GM11168 (cell line): ENCODE measurements at regions not wholly inside any gene's neighbourhood (a gene's known extent, or its start where the extent isn't known, plus 50 kb on each side); places are given as distances from the start of the nearest gene placed in this dataset.

Experiments used
- in situ Hi-C: fragments of 300-500 bp; cut with MboI; formaldehyde crosslinking; loops from one replicate; pipeline ENCODE4 v1.12.0; 2022; ENCODE audit warnings: low sequenced_read_pairs; ENCODE audit not compliant: unreplicated experiment

DNA sequence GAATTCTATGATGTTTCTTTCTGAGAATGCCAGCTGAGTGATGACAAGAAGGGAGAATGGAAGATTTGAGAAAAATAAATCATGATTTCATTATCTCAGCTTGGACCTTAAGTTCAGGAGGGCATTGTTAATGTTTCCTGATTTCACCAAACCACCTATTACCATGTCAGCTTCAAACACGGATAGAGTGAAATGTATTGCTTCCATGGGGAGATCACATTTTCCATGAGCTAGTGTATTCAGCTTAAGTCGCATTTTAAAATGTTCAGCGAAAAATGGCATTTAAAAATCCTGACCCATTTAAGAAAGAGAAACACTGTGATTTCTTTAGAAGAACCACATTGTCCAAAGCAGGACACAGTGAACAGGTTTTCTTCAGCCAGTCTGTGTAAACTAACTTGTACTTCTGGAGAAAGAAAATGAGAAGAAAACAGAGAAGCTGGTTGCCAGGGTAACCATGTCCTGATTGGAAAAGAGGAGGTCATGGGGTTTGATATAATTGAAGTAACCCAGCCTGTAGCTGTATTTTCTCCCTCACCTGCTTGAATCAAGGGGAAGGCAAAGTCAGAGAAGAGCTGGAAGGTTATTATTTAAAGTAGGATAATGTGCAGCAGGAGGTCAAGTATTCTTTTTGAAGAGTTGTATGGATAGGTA lies 684.1 kb upstream of the NRSN1 start:
- in situ Hi-C loops, result no loop called here

DNA sequence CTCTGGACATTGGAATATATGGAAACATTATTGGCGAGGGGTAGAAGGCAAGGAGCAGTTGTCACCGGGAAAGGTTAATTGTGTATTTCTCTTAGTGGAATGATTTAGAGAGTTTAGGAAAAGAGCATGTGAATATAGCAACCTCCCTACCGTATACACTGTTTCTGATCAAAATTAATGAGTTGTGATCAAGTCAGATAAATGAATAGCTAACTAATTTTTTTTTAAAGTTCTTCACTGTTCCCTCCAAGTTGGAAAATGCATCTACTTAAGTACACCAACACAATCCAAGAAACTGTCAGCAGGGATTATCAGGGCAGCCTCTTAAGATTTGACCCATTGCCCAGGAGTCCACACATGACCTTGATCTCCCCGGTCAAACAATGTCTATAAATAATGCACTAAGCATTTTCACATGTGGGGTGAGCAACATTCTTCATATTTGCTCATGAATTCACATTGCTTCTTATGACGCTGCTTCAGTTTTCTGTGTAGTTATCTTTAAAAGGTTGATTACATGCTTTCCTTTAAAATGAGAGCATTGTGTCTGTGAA lies 680.8 kb upstream of the NRSN1 start:
- in situ Hi-C loops, result no loop called here

DNA sequence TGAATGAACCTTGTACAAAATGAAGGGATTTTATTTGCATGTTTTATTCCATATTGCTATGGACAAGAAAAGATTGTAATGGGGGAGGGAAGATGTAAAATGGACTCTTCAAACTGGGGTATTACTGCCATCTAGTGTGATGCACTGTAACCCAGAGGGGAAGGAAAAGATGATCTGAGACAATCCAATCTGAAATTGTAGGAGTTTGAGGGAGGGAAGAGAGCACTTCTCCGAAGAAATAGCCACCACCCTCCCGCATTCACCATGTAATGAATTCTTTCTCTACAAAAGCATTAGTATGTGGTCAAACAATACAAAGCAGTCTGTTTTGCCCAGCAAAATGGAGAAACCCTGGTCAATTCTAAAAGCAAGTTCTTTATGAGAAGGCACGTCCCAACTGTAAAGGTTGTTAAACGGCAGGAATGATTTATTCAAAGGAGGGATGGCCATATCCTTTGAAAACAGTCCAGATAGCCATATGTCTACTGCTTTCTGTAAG lies 679.5 kb upstream of the NRSN1 start:
- in situ Hi-C loops, result no loop called here

DNA sequence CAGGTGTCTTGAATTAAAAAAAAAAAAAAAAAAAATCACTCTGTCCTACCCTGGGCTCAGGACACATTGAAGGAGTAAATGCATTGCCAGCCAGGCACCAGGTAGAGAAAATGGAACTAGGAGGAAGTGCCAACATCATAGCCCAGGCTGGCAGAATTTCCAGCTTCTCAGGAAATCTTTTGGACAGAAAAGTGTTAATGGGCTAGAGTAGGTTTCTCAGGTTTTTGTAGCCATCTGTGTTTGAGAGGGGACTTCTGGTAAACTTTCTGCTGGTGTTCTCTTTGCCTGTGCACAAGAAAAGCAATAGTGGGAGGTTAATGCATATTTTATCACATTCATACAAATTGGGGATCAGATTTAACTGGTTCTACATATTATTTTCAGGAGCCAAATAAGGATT lies 678.3 kb upstream of the NRSN1 start:
- in situ Hi-C loops, result no loop called here

DNA sequence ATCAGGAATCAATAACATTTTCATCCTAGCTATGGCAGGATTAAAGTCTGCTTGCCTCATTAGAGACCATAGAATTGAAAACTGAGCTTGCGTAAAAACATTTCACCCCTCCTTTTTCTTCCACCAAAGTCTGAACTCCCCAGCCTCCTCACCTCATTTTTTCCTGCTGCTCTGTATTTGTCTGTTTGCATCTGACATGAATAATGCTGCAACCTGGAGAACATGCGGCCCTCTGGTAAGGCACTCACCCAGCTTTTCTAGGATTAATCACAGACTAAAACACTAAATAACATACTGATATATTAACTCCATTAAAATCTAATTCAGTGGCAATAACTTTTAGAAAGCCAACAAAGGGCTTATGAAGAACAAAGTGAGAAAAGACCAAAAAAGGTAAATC lies 677.7 kb upstream of the NRSN1 start:
- in situ Hi-C loops, result no loop called here

DNA sequence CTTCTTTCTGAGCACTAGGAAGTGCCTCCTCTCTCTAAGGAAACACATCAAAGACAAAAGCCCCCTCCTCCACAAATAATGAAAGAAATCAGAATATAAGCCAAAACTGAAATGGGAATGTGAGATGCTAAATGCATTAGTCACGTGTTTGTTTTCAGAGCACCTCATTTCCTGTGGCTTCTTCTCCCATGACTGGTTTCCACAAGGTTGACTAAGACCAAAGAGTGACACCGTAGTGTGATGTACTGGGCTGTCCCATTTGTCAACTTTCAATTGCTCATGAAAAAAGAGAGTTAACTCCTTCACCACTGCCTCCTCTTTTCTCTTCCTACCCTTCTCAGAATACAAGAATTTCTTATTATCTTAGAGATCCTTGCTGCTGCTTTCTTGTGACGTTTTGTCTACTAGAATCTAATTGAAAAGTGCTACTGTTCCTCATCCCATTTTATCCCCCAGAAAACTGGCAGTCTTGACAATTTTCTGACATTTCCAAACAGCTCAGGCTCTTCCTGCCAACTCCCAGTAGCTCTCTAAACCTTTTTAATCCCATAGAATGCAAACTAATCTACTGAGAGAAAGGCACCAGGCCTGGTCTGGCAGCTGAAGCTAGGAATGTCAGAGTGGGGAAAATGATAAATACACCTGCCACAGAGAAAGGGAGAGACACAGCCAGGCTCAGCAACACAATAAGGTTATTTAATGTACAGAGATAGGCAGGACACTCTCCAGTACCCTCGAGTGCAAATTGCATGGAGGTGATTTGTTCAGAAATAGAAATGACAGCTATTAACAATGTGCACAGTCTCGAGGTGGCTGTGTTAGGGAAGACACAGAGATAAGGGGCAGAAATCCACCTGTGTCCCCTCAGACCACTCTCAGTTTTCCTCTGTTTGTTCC lies 671.7 kb upstream of the NRSN1 start:
- in situ Hi-C loops, result no loop called here

DNA sequence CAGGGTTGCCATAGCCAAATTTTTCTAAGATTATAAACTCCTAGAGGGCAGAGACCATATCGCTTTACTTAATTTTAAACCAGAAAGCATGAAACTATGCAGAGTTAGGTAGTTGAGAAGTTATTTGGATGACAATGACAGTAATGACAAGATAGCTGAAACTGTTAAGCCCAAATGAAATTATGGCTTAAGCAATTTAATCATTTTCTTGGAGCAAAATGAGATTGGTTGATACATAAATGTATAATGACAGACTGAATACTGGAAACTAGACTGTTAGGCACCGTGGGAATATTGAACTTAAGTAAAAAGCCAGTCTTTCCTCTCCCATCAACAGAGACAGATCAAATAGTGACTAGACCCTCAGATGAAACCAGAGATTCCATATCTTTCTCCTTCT lies 670.3 kb upstream of the NRSN1 start:
- in situ Hi-C loops, result no loop called here

DNA sequence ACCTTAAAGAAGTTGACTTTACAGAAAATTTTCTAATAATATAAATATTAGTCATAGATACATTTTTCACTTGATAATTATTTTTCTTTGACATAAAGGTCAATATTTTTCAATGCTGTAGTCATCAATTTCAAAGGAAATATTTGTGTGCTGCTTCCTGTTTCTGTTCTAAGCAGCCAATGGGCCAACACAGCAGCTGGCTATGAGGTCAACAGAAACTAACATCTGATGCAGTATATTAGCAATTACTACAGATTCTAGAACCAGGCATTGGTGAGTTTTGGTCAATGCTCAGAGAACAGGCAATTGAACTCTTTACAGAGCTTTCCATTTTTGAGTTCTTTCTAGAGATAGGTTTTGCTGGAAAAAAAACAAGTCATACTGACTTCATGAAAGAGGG lies 669.6 kb upstream of the NRSN1 start:
- in situ Hi-C loops, result no loop called here

DNA sequence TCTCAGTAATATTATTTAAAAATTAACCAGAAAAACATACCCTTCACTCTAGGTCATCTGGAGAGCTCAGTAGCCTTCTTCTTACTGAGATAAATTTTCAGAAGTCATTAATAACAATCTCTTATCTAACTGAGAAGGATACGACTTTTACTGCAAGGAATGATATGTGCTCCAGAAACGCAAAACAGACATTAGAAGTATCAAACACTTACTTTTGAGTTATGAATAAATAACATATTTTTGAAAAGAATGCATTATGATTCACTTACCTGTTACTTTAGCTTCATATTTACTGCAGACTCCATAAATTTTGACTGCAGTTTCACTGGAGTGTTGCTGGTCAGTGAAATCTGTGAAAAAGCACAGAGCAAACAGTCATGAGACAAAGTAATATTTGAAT lies 668.7 kb upstream of the NRSN1 start:
- in situ Hi-C loops, result no loop called here

DNA sequence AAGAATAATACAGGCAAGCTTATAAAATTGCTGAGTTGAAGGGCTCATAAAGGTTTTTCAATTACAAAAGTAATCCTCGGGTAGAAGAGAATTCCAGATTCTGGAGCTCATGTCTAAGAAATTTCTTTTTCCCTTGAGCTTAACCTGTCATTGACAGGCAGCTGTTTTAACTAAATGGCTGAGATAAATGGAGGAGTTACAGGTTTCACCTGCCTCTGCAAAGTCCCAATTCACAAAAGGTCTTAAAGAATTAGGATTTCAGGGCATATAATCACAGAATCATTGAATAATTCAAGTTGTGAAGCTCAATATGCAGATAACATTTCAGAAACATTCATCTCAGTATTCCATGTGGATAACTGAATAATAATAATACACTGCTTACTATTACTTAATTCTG lies 660.1 kb upstream of the NRSN1 start:
- in situ Hi-C loops, result no loop called here

DNA sequence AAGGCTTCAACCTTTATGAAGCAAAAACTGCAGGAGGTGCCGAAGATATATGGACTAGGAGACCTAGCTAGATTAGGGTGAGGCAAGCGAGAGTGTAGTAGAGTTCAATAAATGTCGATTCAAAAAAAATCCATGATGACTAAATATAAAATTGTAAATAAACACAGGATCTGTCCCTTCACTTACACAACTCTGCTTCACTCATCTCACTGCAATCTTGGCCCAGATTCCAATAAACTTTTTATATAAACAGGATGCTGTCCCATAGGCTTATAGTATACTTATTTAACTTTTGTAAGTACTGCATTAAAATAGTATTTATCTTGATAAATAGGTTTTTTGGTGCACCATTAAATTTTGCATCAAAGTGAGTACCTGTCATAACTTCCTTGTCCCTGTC lies 648.4 kb upstream of the NRSN1 start:
- in situ Hi-C loops, result no loop called here

DNA sequence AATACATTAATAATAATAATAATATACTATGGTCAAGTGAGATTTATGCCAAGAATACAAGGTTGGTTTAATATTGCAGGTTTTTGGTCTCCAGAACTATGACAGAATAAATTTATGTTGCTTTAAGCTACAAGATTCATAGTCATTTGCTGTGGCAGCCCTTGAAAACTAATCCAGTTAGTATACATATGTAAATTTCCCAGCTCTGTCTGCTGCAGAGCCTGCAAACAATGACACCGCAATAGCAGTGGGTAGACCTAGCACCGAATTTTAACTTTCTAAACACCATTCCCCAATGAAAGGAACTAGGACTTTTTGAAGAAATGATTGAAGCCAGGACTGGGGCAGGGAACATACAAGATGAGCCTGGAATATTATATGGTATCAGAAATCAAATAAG lies 647.7 kb upstream of the NRSN1 start:
- in situ Hi-C loops, result no loop called here

DNA sequence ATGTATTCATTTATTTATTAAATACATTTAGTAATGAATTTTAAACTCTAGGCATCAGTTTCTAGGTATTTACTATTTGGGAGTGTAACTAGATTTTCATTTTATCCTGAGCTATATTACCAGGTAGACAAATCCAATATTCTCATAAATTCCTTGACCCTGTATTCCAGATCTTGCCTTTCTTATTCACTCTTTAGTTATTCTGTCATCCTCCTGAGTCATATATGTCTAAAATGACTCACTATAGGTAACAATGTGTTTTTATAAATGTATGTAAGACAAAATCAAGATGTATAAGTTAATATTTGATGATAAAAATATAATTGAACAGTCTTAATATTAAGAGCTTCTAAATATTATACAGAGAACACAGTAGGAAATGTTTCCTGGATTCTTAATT lies 642.1 kb upstream of the NRSN1 start:
- in situ Hi-C loops, result no loop called here

DNA sequence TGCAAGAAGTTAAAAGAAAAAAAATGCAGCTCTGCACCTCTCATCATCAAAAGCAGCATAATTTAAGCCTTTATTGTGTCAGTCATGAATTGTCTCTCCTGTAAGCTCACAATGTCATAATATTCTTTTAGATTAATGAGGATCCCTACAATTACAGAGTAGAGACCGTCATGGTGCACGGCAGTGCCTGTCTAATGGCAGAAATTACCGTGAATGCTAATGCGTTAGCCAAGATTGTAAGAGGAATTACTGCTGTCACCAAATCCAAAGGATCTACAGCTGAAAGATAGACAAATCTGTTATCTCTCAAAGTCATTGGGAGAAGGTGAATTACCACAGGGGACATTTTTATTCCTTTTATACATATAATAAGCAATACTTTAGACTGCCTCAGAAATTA lies 631.6 kb upstream of the NRSN1 start:
- in situ Hi-C loops, result no loop called here

DNA sequence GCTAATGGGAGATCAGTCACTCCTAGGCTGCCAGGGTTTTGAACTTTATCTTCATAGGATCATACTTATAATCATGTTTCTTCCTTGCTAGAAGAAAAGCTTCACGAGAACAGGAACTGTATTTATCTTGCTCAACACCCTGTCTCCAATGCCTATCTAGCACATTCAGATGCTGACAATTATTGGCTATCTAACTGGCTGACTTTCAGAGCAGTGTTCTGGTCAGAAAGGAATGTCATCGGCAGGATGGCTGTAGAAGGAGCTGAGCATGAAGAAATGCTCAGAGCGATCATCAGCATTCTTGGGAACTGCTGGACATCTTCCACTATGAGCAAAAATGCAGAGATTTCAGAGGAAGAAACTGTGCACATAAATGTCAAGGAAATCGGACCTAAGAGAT lies 628.0 kb upstream of the NRSN1 start:
- in situ Hi-C loops, result no loop called here

DNA sequence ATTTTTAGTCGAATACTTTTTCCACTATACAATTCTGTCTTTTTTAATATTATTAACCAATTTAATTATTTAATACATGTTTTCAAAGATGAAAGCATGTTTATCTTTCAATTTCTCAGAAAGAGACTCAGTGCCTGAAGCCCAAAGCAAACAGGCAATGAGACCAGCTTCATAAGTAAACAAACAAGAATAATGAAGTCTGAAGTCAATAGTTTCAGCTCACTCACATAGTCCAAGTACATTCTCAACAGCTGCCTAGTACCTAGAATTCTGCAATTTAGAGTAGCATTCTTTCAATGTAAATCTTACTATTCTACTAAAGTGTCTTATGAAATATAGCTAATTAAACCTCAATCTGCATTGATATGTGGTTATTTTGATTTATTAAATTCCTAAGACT lies 626.5 kb upstream of the NRSN1 start:
- in situ Hi-C loops, result no loop called here

DNA sequence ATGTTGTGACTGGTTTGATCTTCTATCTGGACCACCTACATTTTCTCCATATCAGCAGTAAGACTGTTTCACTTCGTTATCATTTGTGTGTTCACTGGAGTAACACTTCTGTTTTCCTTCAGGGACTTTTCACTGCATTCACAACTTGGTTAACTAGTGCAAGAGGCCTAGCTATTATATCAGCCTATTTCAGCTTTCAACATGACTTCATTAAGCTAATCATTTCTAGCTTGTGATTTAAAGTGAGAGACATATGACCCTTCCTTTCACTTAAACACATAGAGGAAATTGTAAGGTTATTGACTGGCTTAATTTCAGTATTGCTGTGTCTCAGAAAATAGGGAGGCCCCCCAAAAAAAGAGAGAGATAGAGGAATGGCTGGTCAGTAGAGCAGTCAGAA lies 622.8 kb upstream of the NRSN1 start:
- in situ Hi-C loops, result no loop called here

DNA sequence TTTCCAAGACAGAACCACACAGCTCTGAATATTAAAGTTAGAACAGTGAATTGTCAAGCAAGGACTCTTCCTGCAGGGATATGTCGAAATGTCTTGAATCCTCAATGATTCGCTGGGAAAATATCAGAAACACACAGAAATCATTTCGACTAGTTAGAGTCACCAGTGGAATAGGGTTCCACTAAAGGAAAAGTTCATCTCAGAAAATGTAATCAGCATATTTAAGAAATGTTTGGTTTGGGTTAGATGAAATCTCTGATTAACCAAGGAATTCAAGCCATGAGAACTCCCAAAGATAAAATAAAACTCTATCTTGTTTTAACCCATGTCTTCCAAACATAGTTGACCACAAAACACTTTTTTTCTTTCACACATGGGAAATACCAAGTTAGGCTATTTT lies 621.0 kb upstream of the NRSN1 start:
- in situ Hi-C loops, result no loop called here

DNA sequence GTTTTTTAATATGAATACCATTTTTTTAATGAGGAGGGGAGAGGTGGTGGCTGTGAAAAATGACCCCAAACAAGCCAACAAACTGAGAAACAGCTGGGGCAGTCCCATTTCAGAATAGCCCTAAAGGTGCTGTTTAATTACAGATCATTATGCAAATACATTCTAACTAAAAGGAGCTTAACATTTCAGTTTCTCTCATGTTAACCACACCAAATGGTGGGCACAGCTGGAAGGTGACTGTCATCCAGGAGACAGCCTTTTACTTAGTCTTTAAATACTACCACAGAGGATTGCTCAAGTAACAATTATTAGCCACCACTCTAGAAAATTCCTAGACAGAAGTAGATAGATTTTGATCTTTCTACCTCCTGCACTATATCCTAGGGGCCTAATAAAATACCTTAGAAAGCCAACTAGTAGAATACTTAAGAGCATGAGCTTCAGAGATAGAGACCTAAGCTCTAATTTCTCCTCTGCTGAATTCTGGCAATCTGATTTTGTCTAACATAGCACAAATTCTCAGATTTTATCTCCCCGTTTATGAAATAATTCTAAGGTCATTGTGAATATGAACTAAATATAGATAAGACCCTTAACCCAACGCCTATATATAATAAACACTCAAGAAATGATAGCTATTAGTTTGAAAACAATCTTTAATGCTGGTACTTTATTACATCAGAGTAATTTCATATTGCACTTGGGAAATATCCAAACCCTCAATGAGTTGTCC lies 615.1 kb upstream of the NRSN1 start:
- in situ Hi-C loops, result no loop called here

DNA sequence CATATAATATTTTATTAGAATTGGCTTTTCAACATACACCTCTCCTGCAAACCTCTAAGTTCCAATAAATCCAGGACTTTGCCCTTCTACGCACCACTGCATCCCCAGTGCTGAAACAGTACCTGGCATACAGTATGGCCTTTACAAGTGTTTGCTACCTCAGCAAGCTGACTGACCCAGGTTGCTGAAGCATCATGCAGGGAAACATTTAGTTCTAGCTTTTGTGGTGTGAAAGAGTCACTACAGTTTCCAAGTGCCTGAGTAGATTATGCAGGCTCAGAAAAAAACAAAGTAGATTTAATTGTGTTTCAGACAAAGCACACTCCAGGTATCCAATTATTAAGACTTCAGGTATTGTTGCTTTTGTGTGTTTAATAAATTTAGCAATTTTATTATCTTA lies 614.2 kb upstream of the NRSN1 start:
- in situ Hi-C loops, result no loop called here

DNA sequence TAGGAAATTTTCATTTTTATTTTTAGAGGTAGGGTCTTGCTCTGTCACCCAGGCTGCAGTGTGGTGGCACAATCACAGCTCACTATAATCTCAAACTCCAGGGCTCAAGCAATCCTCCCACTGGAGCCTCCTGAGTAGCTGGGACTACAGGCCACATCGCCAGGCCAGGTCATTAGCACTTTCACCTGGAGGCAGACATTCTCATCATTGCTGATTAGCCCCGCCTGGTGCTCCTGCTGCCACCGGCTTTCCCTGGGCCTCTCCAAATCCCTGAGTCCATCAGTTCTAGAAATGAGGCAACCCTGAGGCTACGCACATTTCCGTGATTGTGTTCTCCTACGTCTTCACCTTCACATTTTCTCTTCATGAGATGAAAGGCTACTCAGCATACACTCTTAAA lies 607.7 kb upstream of the NRSN1 start:
- in situ Hi-C loops, result no loop called here
